Muscle of leg (tissue), 3 donors: ENCODE measurements at regions not wholly inside any gene's neighbourhood (a gene's known extent, or its start where the extent isn't known, plus 50 kb on each side); places are given as distances from the start of the nearest gene placed in this dataset.
A peak's percentile ranks its signal among the peaks of the same experiment; 100 is the strongest.

ENCODE experiments used
- DNase-seq: peaks from one replicate; pipeline ENCODE4 v3.0.0; 2013
- H3K27ac ChIP-seq: one replicate; pipeline ENCODE4 v1.5.1; 2013; ENCODE audit warnings: mild to moderate bottlenecking, low read length, control low read depth
- H3K27me3 ChIP-seq: one replicate; pipeline ENCODE4 v1.6.1; 2013; ENCODE audit warnings: low read length; ENCODE audit not compliant: control insufficient read depth, insufficient read depth
- H3K36me3 ChIP-seq: one replicate; pipeline ENCODE4 v1.6.1; 2013; ENCODE audit warnings: low read length; ENCODE audit not compliant: control insufficient read depth, insufficient read depth
- H3K4me1 ChIP-seq: one replicate; pipeline ENCODE4 v1.6.1; 2013; ENCODE audit warnings: low read length; ENCODE audit not compliant: control insufficient read depth, insufficient read depth
- H3K4me3 ChIP-seq: one replicate; pipeline ENCODE4 v1.5.1; 2013; ENCODE audit warnings: low read length, control low read depth
- H3K9me3 ChIP-seq: replicated peaks from 2 replicates; pipeline ENCODE4 v1.6.1; 2013; ENCODE audit warnings: low read depth, low read length; ENCODE audit not compliant: control insufficient read depth
- WGBS: methylation state at CpG from one replicate; pipeline ENCODE4 v1.1.5; 2013; ENCODE audit warnings: missing lambda C conversion rate; ENCODE audit not compliant: insufficient coverage; 5-methylcytosine and 5-hydroxymethylcytosine counted together

DNA sequence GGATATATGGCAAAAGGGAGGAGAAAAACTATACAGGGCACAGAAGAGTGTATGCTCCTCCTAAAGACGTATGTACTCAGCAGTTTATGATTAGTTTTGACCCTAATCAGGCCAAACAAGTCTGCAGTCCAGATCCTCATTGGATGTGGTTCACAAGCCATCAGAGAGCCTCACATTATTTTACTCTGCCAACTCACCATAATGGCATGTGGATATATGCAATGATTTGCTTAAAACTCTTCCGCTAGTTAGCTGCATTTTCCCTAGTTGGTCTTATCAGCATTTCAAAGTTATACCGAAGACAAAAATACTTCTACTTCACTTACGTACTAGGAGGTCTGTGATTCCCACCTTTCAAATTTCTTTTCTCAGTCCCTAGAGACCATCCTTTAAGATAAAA, 198.4 kb downstream of the CMPK2 start:
- Histone ChIP-seq H3K4me3 (no peak overlapping the region), H3K27me3 (no peaks in the 10 kb centered on the region), H3K27ac (no peak overlapping the region), H3K36me3 (no peaks in the 10 kb centered on the region), H3K4me1 (peaks cover 7% of the 10 kb centered on the region), H3K9me3 (no peaks in the 10 kb centered on the region)
- no CpG with 5 or more reads among the region's 4 CpGs for whole genome bisulfite sequencing
- DNase-seq = no peak

- Histone ChIP-seq H3K27me3 (no peaks in the 10 kb centered on the region), H3K9me3 (no peaks in the 10 kb centered on the region), H3K36me3 (no peaks in the 10 kb centered on the region), H3K4me1 (no peaks in the 10 kb centered on the region), H3K27ac (no peak overlapping the region), H3K4me3 (no peak overlapping the region)
- WGBS = no CpG with 5 or more reads among the region's 1 CpG
- DNase-seq = no peak
These were observed 193.8 kb downstream of the CMPK2 start for GRCh38 chr2:6671913-6672312.

DNA sequence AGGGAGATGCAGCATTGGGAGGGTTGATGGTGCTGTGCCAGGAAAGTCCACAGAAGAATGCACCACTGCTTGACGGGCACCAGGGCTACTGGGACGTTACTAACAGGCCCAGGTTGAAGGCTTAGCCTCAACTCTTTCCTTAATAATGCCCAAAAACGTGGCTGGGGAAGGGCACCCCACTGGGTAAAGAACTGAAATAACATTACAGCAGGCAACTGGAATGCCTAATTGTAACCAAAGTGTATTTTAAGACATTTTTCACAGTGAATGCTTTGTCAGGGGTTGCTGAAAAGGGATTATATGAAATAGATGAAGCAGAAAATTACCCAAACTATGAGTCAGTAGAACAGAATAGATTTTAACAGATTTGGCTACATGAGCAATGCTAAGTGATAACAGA, 191.3 kb downstream of the CMPK2 start:
- no peak overlapping the region for H3K4me3 ChIP-seq
- H3K9me3 ChIP-seq = no peaks in the 10 kb centered on the region
- no peak overlapping the region for H3K27ac ChIP-seq
- no peaks in the 10 kb centered on the region for H3K27me3 ChIP-seq
- no peaks in the 10 kb centered on the region for H3K36me3 ChIP-seq
- 100% methylated on average over 2 of the region's 3 CpGs for WGBS
- no peaks in the 10 kb centered on the region for H3K4me1 ChIP-seq
- no peak for DNase-seq

GRCh38 chr2:6675791-6676190, 189.9 kb downstream of the CMPK2 start:
- DNase-seq = no peak
- Histone ChIP-seq H3K9me3 (no peaks in the 10 kb centered on the region), H3K27ac (no peak overlapping the region), H3K36me3 (no peaks in the 10 kb centered on the region), H3K4me1 (no peaks in the 10 kb centered on the region), H3K27me3 (no peaks in the 10 kb centered on the region), H3K4me3 (no peak overlapping the region)
- WGBS = 87% methylated on average over 2 of the region's 5 CpGs

GRCh38 chr2:6676241-6676640, 189.5 kb downstream of the CMPK2 start:
- WGBS = 80% methylated on average over 1 of the region's 1 CpG
- no peaks in the 10 kb centered on the region for H3K9me3 ChIP-seq
- H3K4me1 ChIP-seq = no peaks in the 10 kb centered on the region
- no peaks in the 10 kb centered on the region for H3K36me3 ChIP-seq
- H3K27me3 ChIP-seq = no peaks in the 10 kb centered on the region
- DNase-seq = no peak
- H3K4me3 ChIP-seq = no peak overlapping the region
- no peak overlapping the region for H3K27ac ChIP-seq

DNA sequence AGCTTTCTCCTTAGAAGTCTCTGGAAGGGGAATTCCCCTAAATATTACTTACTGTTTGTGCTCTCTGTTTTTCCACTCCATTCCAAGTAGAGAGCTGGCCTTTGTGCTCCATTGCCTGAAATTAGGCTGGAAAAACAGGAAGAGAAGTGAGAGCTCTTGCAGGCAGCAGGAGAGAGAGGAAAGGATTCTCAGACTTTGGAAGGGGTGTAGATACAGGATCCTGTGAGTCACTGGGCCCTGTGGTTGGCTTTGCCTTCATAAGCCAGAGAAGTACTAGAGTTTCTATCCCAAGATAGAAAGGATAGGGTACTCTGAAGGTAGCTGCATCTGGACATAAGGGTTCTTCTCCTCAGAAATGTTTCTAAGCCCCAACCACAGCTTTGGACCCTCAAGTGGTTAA, 188.9 kb downstream of the CMPK2 start:
- Histone ChIP-seq H3K4me3 (no peak overlapping the region), H3K27me3 (no peaks in the 10 kb centered on the region), H3K4me1 (no peaks in the 10 kb centered on the region), H3K27ac (no peak overlapping the region), H3K36me3 (no peaks in the 10 kb centered on the region), H3K9me3 (no peaks in the 10 kb centered on the region)
- no peak for DNase-seq

- no CpG with 5 or more reads among the region's 2 CpGs for WGBS
- DNase-seq = no peak
- Histone ChIP-seq H3K4me1 (no peaks in the 10 kb centered on the region), H3K9me3 (no peaks in the 10 kb centered on the region), H3K36me3 (no peaks in the 10 kb centered on the region), H3K27ac (no peak overlapping the region), H3K4me3 (no peak overlapping the region), H3K27me3 (no peaks in the 10 kb centered on the region)
These were observed 186.2 kb downstream of the CMPK2 start for GRCh38 chr2:6679471-6679870.

GRCh38 chr2:6683516-6683915, 182.2 kb downstream of the CMPK2 start:
- H3K4me1 ChIP-seq = no peaks in the 10 kb centered on the region
- no peaks in the 10 kb centered on the region for H3K27me3 ChIP-seq
- H3K4me3 ChIP-seq = no peak overlapping the region
- H3K36me3 ChIP-seq = no peaks in the 10 kb centered on the region
- H3K27ac ChIP-seq = no peak overlapping the region
- H3K9me3 ChIP-seq = peaks cover 9% of the 10 kb centered on the region
- DNase-seq = no peak
- 53% methylated on average over 2 of the region's 3 CpGs for WGBS

DNA sequence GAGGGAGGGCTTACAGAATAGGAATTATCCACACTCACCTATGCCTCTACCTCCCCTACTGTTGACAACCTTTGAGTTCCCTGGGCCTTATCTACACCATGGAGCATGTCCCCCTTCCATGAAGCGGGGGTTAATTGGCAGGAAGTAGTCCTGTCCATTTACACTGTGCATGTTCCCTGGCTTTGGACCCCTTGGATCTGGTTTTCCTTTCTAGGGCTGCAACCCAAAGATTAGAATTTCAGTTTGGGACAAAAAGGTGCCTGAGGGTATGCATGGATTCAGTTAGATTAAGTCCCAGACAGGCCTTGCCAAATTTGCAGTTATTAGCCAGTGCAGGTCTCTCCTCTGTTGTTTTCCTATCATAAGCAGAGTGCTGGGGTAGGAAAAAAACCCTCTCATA, 180.3 kb downstream of the CMPK2 start:
- Histone ChIP-seq H3K27ac (no peak overlapping the region), H3K9me3 (peaks cover 9% of the 10 kb centered on the region)
- 100% methylated on average over 1 of the region's 1 CpG for WGBS

DNA sequence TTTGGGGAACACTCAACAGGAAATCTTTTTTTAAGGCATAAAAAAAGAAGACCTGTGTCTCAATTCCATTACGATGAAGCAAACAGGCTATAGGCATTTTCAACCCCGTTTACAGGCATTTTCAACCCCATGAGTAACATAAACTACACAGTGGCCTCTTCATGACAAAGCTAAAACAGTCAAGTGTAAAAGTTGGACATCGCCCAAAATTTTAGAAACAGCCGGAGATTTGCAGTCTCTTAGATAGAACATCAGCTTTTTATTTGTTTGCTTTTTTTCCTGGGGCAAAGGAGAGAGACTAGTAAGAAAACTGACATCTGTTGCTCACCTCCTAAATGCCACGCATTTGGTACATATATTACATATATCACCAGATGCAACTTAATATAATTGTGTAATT, 173.7 kb downstream of the CMPK2 start:
- Histone ChIP-seq H3K27ac (peak overlapping the region; percentile 70), H3K4me3 (no peak overlapping the region), H3K27me3 (no peaks in the 10 kb centered on the region), H3K36me3 (no peaks in the 10 kb centered on the region), H3K9me3 (peaks cover 1% of the 10 kb centered on the region), H3K4me1 (peaks cover 2% of the 10 kb centered on the region)
- WGBS = no CpG with 5 or more reads among the region's 5 CpGs
- DNase-seq = peak; percentile 73

More for the DNA sequence above, 180.3 kb downstream of the CMPK2 start:
- DNase-seq = no peak
- H3K27me3 ChIP-seq = no peaks in the 10 kb centered on the region
- H3K4me1 ChIP-seq = no peaks in the 10 kb centered on the region
- H3K4me3 ChIP-seq = no peak overlapping the region
- H3K36me3 ChIP-seq = no peaks in the 10 kb centered on the region

DNA sequence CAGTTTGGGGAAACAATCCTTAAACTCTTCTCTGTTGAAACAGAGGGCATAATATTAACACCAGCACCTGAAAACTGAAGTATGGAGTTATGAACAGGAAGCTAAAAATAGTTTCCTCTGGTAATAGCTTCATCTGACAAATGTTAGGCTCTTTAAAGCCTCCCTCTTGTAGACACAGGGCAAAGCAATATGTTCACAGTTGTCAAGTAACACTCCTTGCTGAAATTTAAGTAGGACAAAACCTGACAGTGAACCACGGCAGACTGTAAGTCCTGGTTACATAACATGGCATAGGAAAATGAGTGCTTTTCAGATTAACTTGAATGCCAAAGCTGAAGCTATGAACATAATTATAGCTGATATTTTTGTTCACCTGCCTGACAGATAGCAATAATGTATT, 172.9 kb downstream of the CMPK2 start:
- no CpG with 5 or more reads among the region's 1 CpG for WGBS

More for the DNA sequence above, 172.9 kb downstream of the CMPK2 start:
- peak; percentile 68 for DNase-seq
- Histone ChIP-seq H3K4me1 (peaks cover 2% of the 10 kb centered on the region), H3K27me3 (no peaks in the 10 kb centered on the region), H3K36me3 (no peaks in the 10 kb centered on the region), H3K27ac (peak overlapping the region; percentile 70), H3K9me3 (no peaks in the 10 kb centered on the region), H3K4me3 (no peak overlapping the region)
